ENCODE measurements at regions not wholly inside any gene's neighbourhood (a gene's known extent, or its start where the extent isn't known, plus 50 kb on each side); places are given as distances from the start of the nearest gene placed in this dataset.
"Not testable (repeated sequence)": the region's sequence is repeated elsewhere in the genome, so short reads cannot be mapped to it uniquely, and the experiment has no call there.

GRCh38 chrX:44742480-44743155 lies 101.2 kb upstream of the DUSP21 start:
- no peak overlapping the region for H3K4me3 Mint-ChIP-seq (ENCODE audit: unreplicated experiment)
- H3K36me3 Mint-ChIP-seq (ENCODE audit: low read depth) = no peaks in the 10 kb centered on the region
- TF ChIP-seq, protein P1, sequence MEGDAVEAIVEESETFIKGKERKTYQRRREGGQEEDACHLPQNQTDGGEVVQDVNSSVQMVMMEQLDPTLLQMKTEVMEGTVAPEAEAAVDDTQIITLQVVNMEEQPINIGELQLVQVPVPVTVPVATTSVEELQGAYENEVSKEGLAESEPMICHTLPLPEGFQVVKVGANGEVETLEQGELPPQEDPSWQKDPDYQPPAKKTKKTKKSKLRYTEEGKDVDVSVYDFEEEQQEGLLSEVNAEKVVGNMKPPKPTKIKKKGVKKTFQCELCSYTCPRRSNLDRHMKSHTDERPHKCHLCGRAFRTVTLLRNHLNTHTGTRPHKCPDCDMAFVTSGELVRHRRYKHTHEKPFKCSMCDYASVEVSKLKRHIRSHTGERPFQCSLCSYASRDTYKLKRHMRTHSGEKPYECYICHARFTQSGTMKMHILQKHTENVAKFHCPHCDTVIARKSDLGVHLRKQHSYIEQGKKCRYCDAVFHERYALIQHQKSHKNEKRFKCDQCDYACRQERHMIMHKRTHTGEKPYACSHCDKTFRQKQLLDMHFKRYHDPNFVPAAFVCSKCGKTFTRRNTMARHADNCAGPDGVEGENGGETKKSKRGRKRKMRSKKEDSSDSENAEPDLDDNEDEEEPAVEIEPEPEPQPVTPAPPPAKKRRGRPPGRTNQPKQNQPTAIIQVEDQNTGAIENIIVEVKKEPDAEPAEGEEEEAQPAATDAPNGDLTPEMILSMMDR (IDR thresholded peaks at IDR 0.05) = no peak
- no peak for DNase-seq (ENCODE audit: low spot score)
- no peak overlapping the region for H3K27ac Mint-ChIP-seq (ENCODE audit: unreplicated experiment)
- H3K9me3 Mint-ChIP-seq (ENCODE audit: low read depth) = peaks cover 7% of the 10 kb centered on the region
- H3K4me1 Mint-ChIP-seq (ENCODE audit: low read depth) = no peaks in the 10 kb centered on the region
- no peaks in the 10 kb centered on the region for H3K27me3 Mint-ChIP-seq (ENCODE audit: low read depth)

DNA sequence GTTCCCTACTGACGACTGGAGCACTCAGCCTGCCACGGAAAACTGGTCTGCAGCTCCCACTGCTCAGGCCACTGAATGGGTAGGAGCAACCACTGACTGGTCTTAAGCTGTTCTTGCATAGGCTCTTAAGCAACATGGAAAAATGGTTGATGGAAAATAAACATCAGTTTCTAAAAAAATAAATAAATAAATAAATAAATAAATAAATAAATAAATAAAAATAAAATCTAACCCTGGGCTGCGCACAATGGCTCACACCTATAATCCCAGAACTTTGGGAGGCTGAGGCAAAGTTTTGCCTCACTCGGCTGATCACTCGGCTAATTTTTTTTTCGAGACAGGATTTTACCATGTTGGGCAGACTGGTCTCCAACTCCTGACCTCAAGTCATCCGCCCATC lies 102.0 kb upstream of the DUSP21 start:
- H3K27me3 Mint-ChIP-seq (ENCODE audit: low read depth); DNase-seq (ENCODE audit: low spot score); H3K36me3 Mint-ChIP-seq (ENCODE audit: low read depth); H3K27ac Mint-ChIP-seq (ENCODE audit: unreplicated experiment); H3K4me1 Mint-ChIP-seq (ENCODE audit: low read depth); H3K9me3 Mint-ChIP-seq (ENCODE audit: low read depth); H3K4me3 Mint-ChIP-seq (ENCODE audit: unreplicated experiment): not testable (repeated sequence)

DNA sequence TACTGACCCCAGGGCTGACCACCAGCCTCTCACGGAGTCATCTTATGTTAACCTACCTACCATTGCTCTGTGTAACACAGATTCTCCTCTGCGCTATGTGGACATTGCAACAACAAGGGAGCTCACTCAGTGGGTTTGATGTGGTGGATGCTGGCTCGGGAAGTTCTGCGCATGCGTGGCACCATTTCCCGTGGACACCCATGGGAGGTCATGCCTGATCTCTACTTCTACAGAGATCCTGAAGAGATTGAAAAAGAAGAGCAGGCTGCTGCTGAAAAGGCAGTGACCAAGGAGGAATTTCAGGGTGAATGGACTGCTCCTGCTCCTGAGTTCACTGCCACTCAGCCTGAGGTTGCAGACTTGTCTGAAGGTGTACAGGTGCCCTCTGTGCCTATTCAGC lies 102.4 kb upstream of the DUSP21 start:
- H3K4me1 Mint-ChIP-seq (ENCODE audit: low read depth); H3K27me3 Mint-ChIP-seq (ENCODE audit: low read depth); H3K36me3 Mint-ChIP-seq (ENCODE audit: low read depth); H3K27ac Mint-ChIP-seq (ENCODE audit: unreplicated experiment); H3K4me3 Mint-ChIP-seq (ENCODE audit: unreplicated experiment); DNase-seq (ENCODE audit: low spot score); H3K9me3 Mint-ChIP-seq (ENCODE audit: low read depth): not testable (repeated sequence)

DNA sequence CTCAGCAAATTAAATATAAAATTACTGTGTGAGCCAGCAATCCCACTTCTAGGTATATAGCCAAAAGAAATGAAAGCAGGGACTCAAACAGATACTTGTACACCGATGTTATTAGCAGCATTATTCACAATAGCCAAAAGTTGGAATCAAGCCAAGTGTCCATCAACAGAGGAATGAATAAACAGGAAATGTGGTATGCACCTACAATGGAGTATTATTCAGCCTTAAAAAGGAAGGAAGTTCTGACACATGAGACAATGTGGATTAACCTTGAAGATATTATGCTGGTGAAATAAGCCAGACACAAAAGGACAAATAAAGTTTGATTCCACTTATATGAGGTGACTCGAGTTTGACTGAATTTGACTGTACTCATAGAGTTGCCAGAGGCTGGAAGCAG lies 108.3 kb upstream of the DUSP21 start:
- TF ChIP-seq, protein P1 (IDR thresholded peaks at IDR 0.05) = no peak
- Mint-ChIP-seq H3K27ac (ENCODE audit: unreplicated experiment) (no peak overlapping the region), H3K4me1 (ENCODE audit: low read depth) (no peaks in the 10 kb centered on the region), H3K9me3 (ENCODE audit: low read depth) (peaks cover 12% of the 10 kb centered on the region), H3K4me3 (ENCODE audit: unreplicated experiment) (no peak overlapping the region), H3K36me3 (ENCODE audit: low read depth) (no peaks in the 10 kb centered on the region), H3K27me3 (ENCODE audit: low read depth) (no peaks in the 10 kb centered on the region)
- no peak for DNase-seq (ENCODE audit: low spot score)

GRCh38 chrX:44733931-44734330 lies 109.9 kb upstream of the DUSP21 start:
- Mint-ChIP-seq H3K27ac (ENCODE audit: unreplicated experiment) (no peak overlapping the region), H3K4me3 (ENCODE audit: unreplicated experiment) (no peak overlapping the region), H3K36me3 (ENCODE audit: low read depth) (no peaks in the 10 kb centered on the region), H3K4me1 (ENCODE audit: low read depth) (no peaks in the 10 kb centered on the region), H3K9me3 (ENCODE audit: low read depth) (peaks cover 6% of the 10 kb centered on the region), H3K27me3 (ENCODE audit: low read depth) (no peaks in the 10 kb centered on the region)
- DNase-seq (ENCODE audit: low spot score) = no peak
- TF ChIP-seq, protein P1 (IDR thresholded peaks at IDR 0.05) = no peak

DNA sequence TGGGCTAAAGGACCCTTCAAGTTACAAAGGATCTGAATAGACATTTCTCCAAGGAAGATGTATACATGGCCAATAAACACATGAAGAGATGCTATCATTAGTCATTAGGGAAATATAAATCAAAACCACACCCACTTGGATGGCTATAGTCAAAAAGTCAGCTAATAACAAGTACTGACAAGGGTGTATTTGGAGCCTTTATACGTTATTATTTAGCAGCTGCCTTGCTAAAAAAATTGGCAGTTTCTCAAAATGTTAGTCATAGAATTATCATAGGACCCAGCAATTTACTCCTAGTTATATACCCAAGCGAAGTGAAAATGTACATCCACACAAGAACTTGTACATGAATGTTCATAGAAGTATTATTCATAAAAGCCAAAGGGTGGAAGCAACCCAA lies 112.7 kb upstream of the DUSP21 start:
- no peak overlapping the region for H3K27ac Mint-ChIP-seq (ENCODE audit: unreplicated experiment)
- H3K4me1 Mint-ChIP-seq (ENCODE audit: low read depth) = no peaks in the 10 kb centered on the region
- H3K27me3 Mint-ChIP-seq (ENCODE audit: low read depth) = no peaks in the 10 kb centered on the region
- no peaks in the 10 kb centered on the region for H3K36me3 Mint-ChIP-seq (ENCODE audit: low read depth)
- no peak for DNase-seq (ENCODE audit: low spot score)
- peaks cover 11% of the 10 kb centered on the region for H3K9me3 Mint-ChIP-seq (ENCODE audit: low read depth)
- H3K4me3 Mint-ChIP-seq (ENCODE audit: unreplicated experiment) = no peak overlapping the region
- TF ChIP-seq, protein P1 (IDR thresholded peaks at IDR 0.05) = no peak
